NCI-H82 (cell line): ENCODE measurements at regions not wholly inside any gene's neighbourhood (a gene's known extent, or its start where the extent isn't known, plus 50 kb on each side); places are given as distances from the start of the nearest gene placed in this dataset.

ENCODE experiments used
- DNase-seq: peaks from one replicate; lab custom pipeline; 2025; lab: John Stamatoyannopoulos, UW

DNA sequence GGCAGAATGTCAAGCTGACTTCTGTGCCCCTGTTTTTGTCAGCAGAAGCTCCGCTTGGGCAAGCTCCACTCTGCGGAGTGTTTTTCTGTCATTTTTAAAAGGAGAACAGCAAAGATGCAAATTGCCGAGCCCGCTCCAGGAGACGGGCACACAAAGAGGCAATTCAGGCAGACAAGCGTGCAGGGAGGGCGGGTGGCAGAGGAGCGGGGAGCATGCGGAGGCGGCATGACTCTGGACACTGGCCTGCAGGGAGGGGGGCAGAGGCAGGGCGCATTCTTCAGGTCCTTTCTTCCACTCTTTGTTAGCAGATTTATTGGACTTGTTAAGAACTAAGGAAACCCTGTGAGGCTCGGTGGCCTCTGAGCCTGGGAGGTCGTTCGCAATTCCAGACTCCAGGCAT lies 187.3 kb upstream of the RMST start:
- DNase-seq, result no peak

DNA sequence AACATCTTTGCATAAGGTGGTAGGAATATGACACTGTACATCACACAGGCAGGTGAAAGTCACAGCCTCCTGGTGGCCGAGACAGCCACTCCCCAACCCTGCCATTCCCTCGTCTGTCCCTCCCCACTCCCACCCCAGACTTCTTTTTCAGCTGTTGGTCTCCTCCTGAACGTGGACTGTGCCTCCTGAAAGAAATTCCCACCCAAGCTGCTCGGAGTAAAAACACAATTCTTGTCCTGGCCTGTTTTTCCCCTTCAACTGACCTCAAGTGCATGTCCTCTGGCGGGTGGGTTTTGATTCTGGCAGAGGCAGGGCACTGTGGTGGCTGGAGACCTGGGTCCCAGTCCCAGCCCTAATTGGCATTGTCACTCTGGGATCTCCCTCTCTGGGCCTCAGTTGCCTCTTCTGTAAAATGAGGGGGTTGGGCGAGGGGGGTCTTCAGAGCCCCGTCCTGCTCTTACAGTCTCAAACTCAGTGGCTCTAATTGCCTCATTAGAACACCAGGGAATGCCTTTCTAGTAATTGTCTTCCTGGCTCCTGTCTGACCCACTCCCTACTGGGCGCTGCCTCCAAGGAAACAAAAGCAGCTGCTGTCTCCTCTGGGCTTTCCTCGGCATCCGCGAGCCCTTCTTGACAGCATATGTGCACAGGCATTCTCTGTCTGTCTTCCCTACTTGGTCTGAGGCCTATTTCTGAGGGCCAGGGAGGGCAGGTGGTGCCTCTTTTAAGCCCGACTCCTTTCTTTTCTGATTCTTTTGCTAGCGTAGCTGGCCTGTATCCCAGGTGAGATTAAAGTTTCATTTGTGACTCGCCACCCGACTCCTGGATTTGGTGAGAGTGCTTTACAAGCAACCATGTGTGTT lies 186.6 kb upstream of the RMST start:
- peak; percentile 69 for DNase-seq

DNA sequence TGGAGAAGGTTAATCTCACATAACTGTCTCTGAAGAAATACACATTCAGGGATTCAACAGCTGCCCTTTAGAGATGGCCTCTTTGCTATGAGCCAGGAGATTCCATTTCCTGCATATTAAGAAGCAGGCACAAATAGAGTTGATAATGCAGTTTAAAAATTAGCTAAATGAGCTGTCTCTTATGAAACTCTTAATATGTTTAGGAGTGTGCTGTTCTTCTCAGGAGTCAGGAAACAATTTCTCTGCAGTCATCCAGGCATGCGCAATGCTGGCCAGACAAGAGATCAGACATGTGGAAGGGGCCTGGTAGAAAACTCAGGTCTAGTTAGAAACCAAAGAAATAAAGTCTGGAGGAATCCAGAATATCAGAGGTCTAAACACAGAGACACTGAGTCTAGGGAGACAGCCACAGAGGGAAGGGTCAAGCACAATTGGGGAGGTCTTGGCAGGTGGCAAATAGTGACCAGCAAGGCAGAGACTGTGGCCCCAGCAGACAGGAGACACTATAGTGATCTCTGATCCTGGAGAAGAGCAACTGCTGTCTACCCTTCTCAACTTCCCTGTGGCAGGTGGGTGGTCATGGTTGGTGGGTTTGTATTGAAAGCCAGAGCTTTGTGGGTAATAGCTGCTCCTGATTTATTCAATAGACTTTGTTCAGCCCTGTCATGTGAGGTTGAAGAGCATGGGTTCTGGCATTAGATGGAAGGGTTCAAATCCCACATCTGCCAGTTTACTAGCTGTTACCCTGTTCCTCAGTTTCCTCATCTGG lies 185.8 kb upstream of the RMST start:
- no peak for DNase-seq

DNA sequence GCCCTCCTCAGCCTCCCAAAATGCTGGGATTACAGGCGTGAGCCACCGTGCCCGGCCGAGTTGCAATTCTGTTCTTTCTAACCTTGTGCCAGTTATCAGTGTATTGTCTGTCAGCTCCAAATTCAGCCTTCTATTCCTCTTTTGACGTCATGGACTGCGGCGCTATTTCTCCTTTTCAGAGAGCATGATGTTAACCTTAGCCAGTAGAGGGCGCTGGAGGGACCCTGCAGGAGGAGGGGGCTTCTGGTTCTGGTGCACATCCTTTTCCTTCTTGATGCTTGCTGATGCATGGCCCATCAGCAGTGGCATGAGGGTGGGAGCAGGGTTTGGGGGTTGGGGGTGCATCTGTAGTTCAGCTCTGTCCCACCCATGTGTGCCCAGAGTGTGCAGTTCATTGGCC lies 179.3 kb upstream of the RMST start:
- DNase-seq, result peak; percentile 37

DNA sequence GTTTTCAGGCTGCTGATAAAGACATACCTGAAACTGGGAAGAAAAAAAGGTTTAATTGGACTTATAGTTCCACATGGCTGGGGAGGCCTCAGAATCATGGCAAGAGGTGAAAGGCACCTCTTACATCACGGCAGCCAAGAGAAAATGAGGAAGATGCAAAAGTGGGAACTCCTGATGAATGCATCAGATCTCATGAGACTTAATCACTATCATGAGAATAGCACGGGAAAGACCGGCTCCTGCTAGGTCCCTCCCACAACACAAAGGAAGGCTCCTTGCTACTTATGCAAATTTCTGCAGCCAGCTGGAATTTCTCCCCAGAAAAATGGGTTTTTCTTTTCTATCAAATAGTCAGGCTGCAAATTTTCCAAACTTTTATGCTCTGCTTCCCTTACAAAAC lies 174.1 kb upstream of the RMST start:
- DNase-seq, result no peak

DNA sequence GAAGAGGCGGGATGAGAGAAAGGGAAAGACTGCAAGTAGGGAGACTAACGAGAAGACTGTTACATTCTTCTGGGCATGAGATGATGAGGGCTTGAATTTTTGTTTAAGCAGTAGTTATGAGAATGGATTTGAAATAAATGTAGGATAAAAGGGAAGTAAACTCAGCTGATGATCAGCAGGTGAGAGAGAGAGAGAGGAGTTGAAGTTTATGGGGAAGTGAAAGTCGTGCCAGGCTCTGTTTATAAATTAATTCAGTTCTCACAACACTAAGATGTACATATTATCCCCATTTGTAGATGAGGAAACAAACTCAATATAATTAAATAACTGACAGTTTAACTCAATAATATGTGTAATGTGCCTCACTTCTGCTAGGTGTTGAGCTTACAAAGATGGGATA lies 170.0 kb upstream of the RMST start:
- no peak for DNase-seq

DNA sequence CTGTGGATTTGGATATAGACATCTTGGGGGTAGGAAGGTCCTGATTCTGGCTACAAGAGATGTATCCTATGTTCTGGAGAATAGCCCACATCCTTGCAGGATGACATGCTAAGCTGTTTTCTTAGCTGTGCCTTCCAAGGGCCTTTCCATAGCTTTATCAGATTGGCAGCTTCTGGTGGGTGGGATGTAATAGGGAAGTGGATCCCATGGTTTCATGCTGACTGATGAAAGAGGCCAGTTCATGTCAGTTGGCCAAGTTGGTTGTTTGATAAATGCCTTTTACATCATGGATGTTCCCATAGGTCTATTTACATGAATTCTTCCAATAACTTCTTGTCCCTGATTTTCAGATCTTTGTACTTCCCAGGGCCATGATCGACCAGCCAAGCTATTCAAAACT lies 169.1 kb upstream of the RMST start:
- DNase-seq, result no peak

DNA sequence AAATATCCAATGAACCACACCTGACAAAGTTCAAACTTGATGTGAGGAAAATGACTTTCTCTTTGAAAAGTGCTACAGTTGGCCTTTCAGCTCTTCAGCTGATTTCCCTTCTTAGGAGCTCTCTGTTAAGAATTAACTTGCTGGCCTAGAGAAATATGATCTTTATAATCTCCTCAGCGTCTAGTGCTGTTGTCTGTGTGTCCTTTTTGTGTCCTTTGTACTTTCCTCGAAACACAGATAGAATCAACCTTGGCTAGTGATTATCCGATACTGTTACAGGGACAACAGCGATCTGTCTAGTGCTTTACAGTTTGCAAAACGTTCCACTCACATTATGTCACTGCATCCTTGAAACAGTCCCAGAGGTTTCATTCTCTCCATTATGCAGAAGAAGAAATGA lies 162.8 kb upstream of the RMST start:
- DNase-seq, result peak; percentile 79

DNA sequence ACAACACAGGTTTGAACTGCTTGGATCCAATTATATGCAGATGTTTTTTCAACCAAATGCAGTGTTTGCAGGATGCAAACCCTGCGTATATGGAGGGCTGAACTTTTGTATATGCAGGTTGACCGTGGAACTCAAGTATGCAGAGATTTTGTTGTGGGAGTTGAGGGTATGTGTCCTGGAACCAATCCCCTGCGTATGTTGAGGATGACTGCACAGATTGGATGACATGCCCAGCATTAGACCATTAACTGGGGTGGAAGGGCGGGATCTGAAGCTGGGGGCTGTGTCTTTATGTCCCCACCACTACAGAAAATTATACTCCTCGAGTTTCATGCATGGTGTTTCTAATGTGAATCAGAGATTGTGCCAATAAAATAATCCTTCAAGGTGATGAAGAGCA lies 162.2 kb upstream of the RMST start:
- no peak for DNase-seq

DNA sequence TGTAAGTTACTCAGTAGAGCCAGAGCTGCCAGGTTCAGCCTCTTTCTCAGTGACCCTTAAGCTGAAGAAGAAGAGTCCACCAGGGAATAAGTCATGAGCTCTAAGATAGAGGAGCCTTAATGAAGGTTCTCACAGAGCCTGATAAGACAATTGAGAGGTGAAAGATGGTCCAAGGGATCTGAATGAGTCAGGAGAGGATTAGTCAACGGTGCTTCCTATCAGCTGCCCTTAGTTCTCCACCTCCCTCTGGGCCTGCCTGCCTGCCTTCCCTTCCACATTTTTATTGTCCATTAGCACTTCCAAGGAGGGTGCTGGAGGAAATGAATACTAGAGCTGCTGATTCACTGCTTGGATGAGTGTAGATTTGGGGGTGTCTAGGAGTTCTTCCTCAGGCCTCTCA lies 161.7 kb upstream of the RMST start:
- peak; percentile 69 for DNase-seq

DNA sequence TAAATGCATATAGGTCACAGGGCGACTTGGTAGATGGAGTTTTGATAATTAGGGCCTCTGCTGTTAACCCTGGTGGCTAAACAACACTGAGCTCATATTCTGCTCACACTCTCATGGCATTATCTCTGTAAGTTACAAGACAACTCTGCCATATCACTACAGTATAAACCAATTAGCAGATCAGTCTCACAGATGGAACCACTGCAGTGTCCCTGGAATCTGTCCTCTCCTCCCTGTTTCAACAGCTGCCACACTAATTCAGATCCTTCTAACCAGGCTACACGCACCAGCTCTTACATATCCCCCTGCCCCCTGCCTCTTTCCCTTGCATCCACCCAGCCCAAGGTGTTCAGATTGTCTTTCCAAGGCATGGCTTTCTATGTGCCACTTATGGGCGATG lies 161.0 kb upstream of the RMST start:
- DNase-seq, result peak; percentile 99

DNA sequence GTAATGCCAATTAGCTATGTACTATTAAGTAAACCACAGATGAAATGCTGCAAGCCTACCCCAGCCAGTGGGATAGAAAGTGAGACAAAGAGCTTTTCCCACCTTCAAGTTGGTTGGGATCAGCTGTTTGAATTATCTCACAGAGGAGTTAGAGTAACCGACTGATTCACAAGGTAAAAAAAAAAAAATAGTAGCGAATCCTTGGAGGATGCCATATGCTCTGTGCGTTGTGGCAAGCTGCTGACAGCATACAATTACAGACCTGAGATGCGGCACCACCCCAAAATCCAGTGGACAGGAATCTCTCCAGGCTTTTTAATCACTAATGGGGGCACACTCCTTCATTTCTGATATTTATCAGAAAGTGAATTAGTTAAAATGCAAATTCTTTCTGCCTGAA lies 157.0 kb upstream of the RMST start:
- peak; percentile 62 for DNase-seq

DNA sequence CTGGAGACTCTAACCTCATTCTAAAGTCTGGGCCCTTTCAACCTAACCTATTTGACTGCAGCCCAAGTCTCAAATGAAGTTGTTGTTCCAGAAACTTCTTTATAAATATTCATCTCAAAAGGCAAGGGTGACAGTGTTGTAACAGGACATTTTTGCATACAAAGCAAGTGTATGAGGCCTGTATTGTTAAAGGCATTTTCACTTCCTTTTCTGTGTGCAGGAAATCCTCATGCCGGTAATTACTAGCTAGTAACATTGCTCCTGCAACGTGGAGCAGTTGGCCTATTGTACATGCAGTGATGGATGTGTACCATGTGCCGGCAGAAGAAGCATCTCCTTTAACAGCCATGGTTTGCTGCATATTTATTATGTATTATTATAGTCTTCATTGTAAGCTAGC lies 156.5 kb upstream of the RMST start:
- no peak for DNase-seq

DNA sequence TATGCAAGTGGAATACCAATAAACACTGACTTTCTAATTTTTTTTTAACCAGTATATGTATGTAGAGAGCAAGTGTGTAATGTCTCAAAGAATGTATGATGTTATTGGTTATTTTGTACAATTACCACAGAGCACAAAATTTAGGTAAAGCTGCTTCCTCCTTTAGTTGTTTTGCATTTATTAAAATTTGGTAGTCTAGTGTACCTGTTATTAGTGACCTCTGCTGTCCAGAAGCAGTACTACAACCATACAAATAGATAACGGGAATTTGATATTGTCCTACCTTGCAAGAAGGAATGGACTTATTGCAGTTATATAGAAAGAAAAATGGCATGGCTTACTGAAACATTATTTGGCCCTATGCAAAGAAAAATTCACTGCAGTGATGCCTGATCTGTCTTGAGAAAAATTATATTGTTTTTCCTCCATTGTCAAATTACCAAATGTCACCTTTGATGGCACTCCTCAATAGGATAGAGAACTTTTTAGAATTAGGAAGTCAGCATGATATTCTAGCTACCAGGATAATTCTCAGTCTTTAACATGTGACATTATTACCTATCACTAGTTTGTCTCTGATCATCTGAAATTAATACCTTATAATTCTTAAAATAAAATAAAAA lies 153.9 kb upstream of the RMST start:
- peak; percentile 77 for DNase-seq

DNA sequence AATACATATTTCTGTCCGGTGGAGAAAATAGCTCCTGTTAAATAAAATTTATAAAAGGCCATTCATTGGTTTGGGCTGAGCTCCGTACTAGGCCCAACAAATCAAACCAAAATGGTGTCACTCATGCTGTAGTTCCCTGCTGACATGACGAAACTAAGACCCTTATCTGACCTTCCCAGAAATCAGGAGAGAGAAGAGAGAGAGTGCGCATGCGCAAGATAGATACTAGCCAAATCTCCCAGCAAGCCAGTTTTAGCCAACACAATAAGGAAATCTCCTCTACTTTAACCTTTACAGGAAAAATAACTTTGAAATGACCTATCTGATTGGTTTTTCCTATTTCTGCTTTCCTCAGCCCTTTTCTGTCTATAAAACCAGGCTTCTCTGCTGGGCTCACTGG lies 152.7 kb upstream of the RMST start:
- no peak for DNase-seq

DNA sequence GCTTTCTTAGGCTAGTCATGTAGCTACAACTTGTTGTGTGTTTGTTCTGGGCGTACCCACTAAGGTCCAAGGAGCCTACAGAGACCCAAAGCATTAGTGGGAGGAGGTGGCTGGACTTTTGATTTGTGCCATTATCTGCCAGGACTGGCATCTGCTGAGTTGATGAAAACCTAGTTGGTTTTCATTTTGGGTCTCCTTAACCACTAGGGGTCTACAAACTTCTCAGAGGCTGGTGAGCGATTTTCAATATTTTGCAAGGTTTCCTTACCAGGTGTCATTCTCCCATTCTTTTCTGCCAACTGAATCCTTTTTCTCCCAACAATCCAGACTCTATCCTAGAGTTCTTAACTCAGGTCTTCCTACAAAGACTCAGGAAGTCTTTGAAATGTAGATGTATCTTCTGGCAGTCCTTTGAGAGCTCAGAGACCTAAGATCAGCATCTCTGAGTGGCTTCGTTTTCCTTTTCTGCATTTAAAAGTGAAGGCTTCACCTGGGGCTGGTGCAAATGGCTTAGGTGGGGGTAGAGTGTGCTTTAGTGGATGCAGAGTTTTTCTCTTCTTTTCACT lies 150.0 kb upstream of the RMST start:
- DNase-seq, result no peak

DNA sequence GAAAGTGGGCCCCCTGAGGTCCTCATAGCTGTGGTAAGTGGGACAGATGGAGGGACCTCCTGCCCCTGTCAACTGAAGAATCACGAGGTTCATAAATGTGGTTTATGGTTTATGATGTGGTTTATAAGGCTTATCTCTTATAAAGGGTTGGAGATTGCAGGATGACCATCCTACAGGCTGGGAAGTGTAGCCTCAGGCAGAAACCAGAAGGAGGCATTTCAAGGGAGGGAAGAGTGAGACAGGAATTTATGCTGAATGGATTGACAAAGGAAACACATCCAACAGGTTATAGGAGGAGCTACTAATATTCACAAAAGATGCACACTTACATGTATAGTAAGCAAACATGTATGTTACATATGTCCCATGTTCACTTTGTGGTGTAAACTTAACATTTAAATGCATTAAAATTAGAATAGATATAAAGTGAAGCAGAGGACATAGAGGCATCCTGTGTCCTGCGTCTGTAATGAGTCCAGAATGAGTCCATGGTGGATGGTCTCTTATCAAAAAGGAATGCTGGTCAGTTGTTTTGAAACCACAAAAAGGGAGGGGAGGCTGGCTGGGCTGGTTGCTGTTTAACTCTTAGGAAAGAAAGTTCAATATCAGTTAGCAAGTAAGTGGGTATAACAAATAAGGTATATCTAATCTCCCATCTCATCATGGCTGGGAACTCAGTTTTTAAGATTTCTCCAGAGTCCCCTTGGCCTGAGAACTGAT lies 149.0 kb upstream of the RMST start:
- DNase-seq, result no peak

DNA sequence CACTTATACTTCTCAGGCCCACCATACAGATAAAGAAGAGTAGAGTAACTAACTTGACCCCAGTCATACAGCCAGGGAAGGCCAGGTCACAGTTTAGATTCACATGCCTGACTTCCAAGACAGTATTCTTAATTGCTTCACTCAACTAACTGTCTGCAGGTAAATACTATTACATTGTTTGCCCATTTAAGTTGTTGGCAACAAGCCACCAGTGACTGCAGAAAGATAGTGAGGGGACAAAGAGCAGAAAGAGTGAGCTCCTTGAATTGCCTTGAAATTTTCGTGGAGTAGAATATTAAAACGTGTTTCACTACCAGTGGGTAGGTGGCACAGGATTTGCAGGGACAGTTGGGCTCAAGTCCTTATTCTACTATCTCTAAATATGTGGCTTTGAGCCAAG lies 146.3 kb upstream of the RMST start:
- no peak for DNase-seq

DNA sequence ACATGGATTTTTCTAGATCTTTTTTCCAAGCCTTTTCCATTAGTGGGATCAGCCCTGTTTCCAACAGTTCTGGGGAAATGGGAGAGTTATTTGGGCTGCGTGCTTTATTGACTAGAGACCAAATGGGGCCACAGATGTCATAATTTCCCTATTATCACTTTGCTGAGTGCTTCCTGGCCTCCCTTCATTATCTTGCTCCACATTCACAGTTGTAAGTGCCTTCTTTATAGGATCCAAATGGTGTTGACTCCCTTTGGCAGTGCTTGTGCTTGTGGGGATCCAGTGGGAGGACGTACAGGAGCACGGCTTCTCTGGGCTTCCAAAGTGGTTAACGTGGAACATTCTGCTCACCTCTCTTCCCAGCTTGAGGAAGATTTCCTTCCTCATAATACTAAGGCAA lies 141.0 kb upstream of the RMST start:
- DNase-seq, result no peak

DNA sequence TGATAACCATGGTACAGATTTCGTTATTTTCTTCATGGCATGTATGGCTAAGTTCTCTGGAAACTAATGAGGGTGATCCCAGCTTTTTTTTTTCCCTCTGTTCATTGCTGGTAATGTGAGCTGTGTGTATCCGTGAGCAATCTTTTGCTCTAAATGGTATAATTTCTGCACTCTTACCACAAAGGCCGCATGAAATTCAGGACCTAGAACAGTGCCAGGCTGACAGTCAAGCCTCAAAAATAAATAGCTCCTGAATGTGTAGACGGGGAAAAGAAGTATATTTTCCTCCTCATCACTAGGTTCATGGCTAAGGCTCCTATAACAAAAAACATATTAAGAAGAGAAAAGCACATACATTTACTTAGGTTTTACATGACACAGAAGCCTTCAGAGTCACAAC lies 140.2 kb upstream of the RMST start:
- DNase-seq, result no peak

DNA sequence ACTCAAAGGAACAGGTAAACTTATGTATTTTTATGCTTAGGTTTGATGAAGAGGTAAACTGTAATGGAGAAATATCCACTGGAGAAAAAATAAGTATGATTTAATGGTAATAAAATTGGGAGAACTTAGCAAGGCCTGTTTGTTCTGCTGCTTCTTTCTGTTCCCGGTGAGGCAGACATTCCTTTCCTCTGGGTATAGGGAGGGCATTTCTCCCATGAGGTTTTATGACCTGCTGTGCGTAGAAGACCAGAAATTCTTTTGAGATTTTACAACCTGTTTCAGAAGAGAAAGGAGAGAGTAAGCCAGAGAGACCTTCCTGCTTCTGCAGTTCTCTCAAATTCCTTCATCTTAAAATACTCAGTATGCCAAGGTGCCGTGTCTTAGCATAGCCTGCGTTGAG lies 139.4 kb upstream of the RMST start:
- no peak for DNase-seq

DNA sequence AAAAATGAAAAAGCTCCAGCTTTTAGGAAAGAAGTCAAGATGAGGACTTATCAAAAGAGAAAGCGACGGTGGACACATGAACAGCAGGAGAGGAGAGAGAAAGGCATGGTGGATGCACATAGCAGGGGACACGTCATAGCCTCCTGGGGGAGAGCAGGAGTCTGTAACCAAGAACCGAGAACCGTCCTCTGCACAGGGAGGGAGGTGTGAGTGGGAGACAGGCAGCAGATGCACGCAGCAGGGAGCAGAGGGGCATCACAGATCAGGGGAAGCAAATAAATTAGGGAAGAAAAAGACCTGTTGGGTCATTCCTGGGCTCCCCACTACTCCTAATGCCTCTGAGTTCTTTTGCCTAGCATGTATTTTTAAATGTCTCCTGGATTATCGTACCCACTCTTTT lies 138.1 kb upstream of the RMST start:
- DNase-seq, result no peak
